H1 (cell line): ENCODE measurements at regions not wholly inside any gene's neighbourhood (a gene's known extent, or its start where the extent isn't known, plus 50 kb on each side); places are given as distances from the start of the nearest gene placed in this dataset.

Experiments
- CTCF ChIA-PET: fragments of 300-600 bp; sonication (Branson Sonifier 250); formaldehyde crosslinking; loops from one replicate; lab custom pipeline; 2021; ENCODE audit not compliant: partially characterized antibody; lab: Charles Lee
- POLR2A ChIA-PET: fragments of 300-600 bp; sonication (Branson Sonifier 250); formaldehyde crosslinking; loops from one replicate; lab custom pipeline; 2021; ENCODE audit warnings: inconsistent platforms; ENCODE audit not compliant: partially characterized antibody; lab: Charles Lee
- DNase-seq, 2 experiments: peaks; one replicate each; pipeline versions ENCODE4 v3.0.0 to v3.0.0-alpha.2; 2010 to 2022; ENCODE audit warnings: low spot score in 2 of 2, low read depth in 1 of 2, mixed read lengths in 1 of 2
- FAIRE-seq: peaks from 2 replicates; lab custom pipeline; 2011; peaks lifted over from hg19 to GRCh38; lab: Jason Lieb, UNC
- H2AFZ ChIP-seq: 2 replicates; pipeline ENCODE4 v1.8.1; 2012; ENCODE audit warnings: low read length, inconsistent platforms
- H2AK5ac ChIP-seq: 2 replicates; pipeline ENCODE4 v1.6.1; 2013; ENCODE audit warnings: low read depth, low read length
- H2BK120ac ChIP-seq: replicated peaks from 2 replicates; pipeline ENCODE3; 2013; ENCODE audit warnings: low read depth, low read length, inconsistent platforms
- H2BK12ac ChIP-seq: 2 replicates; pipeline ENCODE4 v1.6.1; 2013; ENCODE audit warnings: low read depth, low read length
- H2BK15ac ChIP-seq: 2 replicates; pipeline ENCODE4 v1.6.1; 2013; ENCODE audit warnings: low read length
- H2BK20ac ChIP-seq: 2 replicates; pipeline ENCODE4 v1.6.1; 2013; ENCODE audit warnings: low read length
- H2BK5ac ChIP-seq: 2 replicates; pipeline ENCODE4 v1.6.1; 2013; ENCODE audit warnings: low read depth, low read length
- H3K14ac ChIP-seq: 2 replicates; pipeline ENCODE4 v1.6.1; 2013; ENCODE audit warnings: inconsistent platforms; ENCODE audit not compliant: insufficient read length
- H3K18ac ChIP-seq: 2 replicates; pipeline ENCODE4 v1.6.1; 2013; ENCODE audit warnings: low read length; ENCODE audit errors: extremely low read depth
- H3K23ac ChIP-seq: 2 replicates; pipeline ENCODE4 v1.6.1; 2013; ENCODE audit warnings: inconsistent platforms; ENCODE audit not compliant: insufficient read length
- H3K23me2 ChIP-seq: 2 replicates; pipeline ENCODE4 v1.6.1; 2013; ENCODE audit warnings: low read depth, low read length
- H3K27ac ChIP-seq: 2 replicates; pipeline ENCODE4 v1.6.1; 2011; ENCODE audit warnings: low read depth, low read length, inconsistent platforms
- H3K27me3 ChIP-seq, 4 experiments: replicated peaks in 1 of 4; 1 replicate in 1 of 4; 2 replicates in 3 of 4; pipeline versions ENCODE4 v1.6.1 to v1.8.1; 2011 to 2013; ENCODE audit warnings: low read length in 3 of 4, mild to moderate bottlenecking in 3 of 4, inconsistent platforms in 2 of 4, mixed read lengths in 2 of 4, moderate library complexity in 1 of 4; ENCODE audit not compliant: control insufficient read depth in 3 of 4, insufficient read depth in 3 of 4; ENCODE audit errors: extremely low read depth in 1 of 4
- H3K36me3 ChIP-seq, 4 experiments: 2 replicates each; pipeline versions ENCODE4 v1.6.1 to v1.8.1; 2011 to 2013; ENCODE audit warnings: mild to moderate bottlenecking in 4 of 4, low read length in 3 of 4, moderate library complexity in 2 of 4, control low read depth in 1 of 4, inconsistent platforms in 1 of 4; ENCODE audit not compliant: insufficient read depth in 4 of 4, control insufficient read depth in 2 of 4
- H3K4ac ChIP-seq: replicated peaks from 2 replicates; pipeline ENCODE3; 2013; ENCODE audit warnings: low read length, low read depth, mixed read lengths, inconsistent platforms; ENCODE audit not compliant: insufficient read length
- H3K4me1 ChIP-seq, 4 experiments: replicated peaks in 1 of 4; 1 replicate in 1 of 4; 2 replicates in 3 of 4; pipeline versions ENCODE4 v1.6.1 to v1.8.1; 2011 to 2013; ENCODE audit warnings: low read length in 3 of 4, inconsistent platforms in 2 of 4, mixed read lengths in 1 of 4; ENCODE audit not compliant: insufficient read depth in 4 of 4, control insufficient read depth in 3 of 4
- H3K4me2 ChIP-seq, 2 experiments: 2 replicates each; pipeline versions ENCODE4 v1.6.1 to v1.8.1; 2011 to 2013; ENCODE audit warnings: low read depth in 2 of 2, low read length in 2 of 2, control low read depth in 1 of 2, inconsistent platforms in 1 of 2, mild to moderate bottlenecking in 1 of 2; ENCODE audit not compliant: insufficient read depth in 1 of 2
- H3K4me3 ChIP-seq, 4 experiments: fragments of 200-600, 300-600 bp in 1 of 4; sonication (generic), shearing (Covaris generic), sonication (Bioruptor Twin) in 1 of 4; 2 replicates each; pipeline versions ENCODE4 v1.5.1 to v1.8.1; 2011 to 2016; ENCODE audit warnings: low read length in 4 of 4, low read depth in 3 of 4, control low read depth in 2 of 4, inconsistent platforms in 2 of 4, mild to moderate bottlenecking in 2 of 4, mixed read lengths in 1 of 4, moderate library complexity in 1 of 4; ENCODE audit not compliant: insufficient read depth in 2 of 4; ENCODE audit errors: extremely low read depth in 1 of 4
- H3K56ac ChIP-seq: replicated peaks from 2 replicates; pipeline ENCODE3; 2013; ENCODE audit warnings: low read depth, mild to moderate bottlenecking, mixed read lengths, low read length, inconsistent platforms; ENCODE audit not compliant: insufficient read length
- H3K79me1 ChIP-seq: 2 replicates; pipeline ENCODE4 v1.6.1; 2013; ENCODE audit warnings: low read depth, low read length, control low read depth
- H3K79me2 ChIP-seq, 2 experiments: 2 replicates each; pipeline versions ENCODE4 v1.6.1 to v1.8.1; 2012 to 2013; ENCODE audit warnings: low read length in 2 of 2, mild to moderate bottlenecking in 2 of 2, inconsistent platforms in 1 of 2; ENCODE audit not compliant: insufficient read depth in 2 of 2, control insufficient read depth in 1 of 2
- H3K9ac ChIP-seq, 4 experiments: replicated peaks in 1 of 4; 1 replicate in 1 of 4; 2 replicates in 3 of 4; pipeline versions ENCODE4 v1.6.1 to v1.8.1; 2011 to 2013; ENCODE audit warnings: low read depth in 3 of 4, low read length in 3 of 4, control low read depth in 2 of 4, mild to moderate bottlenecking in 2 of 4, moderate library complexity in 2 of 4, inconsistent platforms in 1 of 4; ENCODE audit errors: extremely low read depth in 1 of 4
- H3K9me3 ChIP-seq, 2 experiments: 2 replicates each; pipeline versions ENCODE4 v1.6.1 to v1.8.1; 2012 to 2013; ENCODE audit warnings: mild to moderate bottlenecking in 2 of 2, moderate library complexity in 2 of 2, control low read depth in 1 of 2, inconsistent platforms in 1 of 2, low read depth in 1 of 2, low read length in 1 of 2, mixed read lengths in 1 of 2; ENCODE audit not compliant: insufficient read depth in 2 of 2
- H4K20me1 ChIP-seq, 2 experiments: replicated peaks in 1 of 2; 2 replicates each; pipeline versions ENCODE3 to v1.8.1; 2011 to 2013; ENCODE audit warnings: inconsistent platforms in 2 of 2, low read length in 2 of 2, mild to moderate bottlenecking in 1 of 2; ENCODE audit not compliant: insufficient read depth in 2 of 2, control insufficient read depth in 1 of 2
- H4K5ac ChIP-seq: 2 replicates; pipeline ENCODE4 v1.6.1; 2013; ENCODE audit warnings: low read length, low read depth, mixed read lengths, inconsistent platforms; ENCODE audit not compliant: insufficient read length
- H4K8ac ChIP-seq: 2 replicates; pipeline ENCODE4 v1.8.0; 2013; ENCODE audit warnings: mild to moderate bottlenecking, moderate library complexity, low read length, inconsistent platforms; ENCODE audit not compliant: insufficient read depth; ENCODE audit errors: extremely low read depth
- H4K91ac ChIP-seq: replicated peaks from 2 replicates; pipeline ENCODE3; 2013; ENCODE audit warnings: low read length, mixed read lengths, inconsistent platforms; ENCODE audit not compliant: insufficient read length
- GABPA ChIP-seq: IDR thresholded peaks from 2 replicates; pipeline ENCODE4 v1.6.1; 2011; ENCODE audit warnings: mild to moderate bottlenecking, low read length, moderate library complexity, borderline replicate concordance; ENCODE audit not compliant: insufficient read depth
- SIX5 ChIP-seq: IDR thresholded peaks from 2 replicates; pipeline ENCODE4 v1.6.1; 2011; ENCODE audit warnings: mild to moderate bottlenecking, low read depth, low read length
- WGBS, 2 experiments: shearing (Covaris generic) in 1 of 2; methylation state at CpG; one replicate each; pipeline versions ENCODE4 v1.1.6 to v1.1.7; 2013 to 2015; ENCODE audit warnings: low lambda C conversion rate in 2 of 2, mixed read lengths in 2 of 2, inconsistent platforms in 1 of 2, low coverage in 1 of 2, missing lambda C conversion rate in 1 of 2; ENCODE audit not compliant: insufficient replicate concordance in 2 of 2, insufficient coverage in 1 of 2, insufficient read length in 1 of 2; ENCODE audit errors: extremely low coverage in 1 of 2, missing lambda C conversion rate in 1 of 2; 5-methylcytosine and 5-hydroxymethylcytosine counted together

- Histone ChIP-seq H3K23me2 (no peaks in the 10 kb centered on the region), H3K9me3 (no peaks in the 10 kb centered on the region), H3K4ac (no peak overlapping the region), H3K23ac (no peak overlapping the region), H3K36me3 (no peaks in the 10 kb centered on the region), H3K56ac (no peak overlapping the region), H2BK12ac (no peak overlapping the region; the same call in 1 of the 2 replicates), H3K27me3 (no peaks in the 10 kb centered on the region), H3K27ac (no peak overlapping the region), H2BK120ac (no peak overlapping the region), H3K79me1 (no peaks in the 10 kb centered on the region), H3K18ac (no peak overlapping the region), H3K79me2 (no peaks in the 10 kb centered on the region), H3K4me2 (no peak overlapping the region), H4K5ac (no peak overlapping the region), H3K14ac (no peak overlapping the region), H4K20me1 (no peaks in the 10 kb centered on the region), H2BK15ac (no peak overlapping the region), H2BK20ac (no peak overlapping the region), H2AK5ac (no peak overlapping the region), H3K4me3 (no peak overlapping the region), H2BK5ac (no peak overlapping the region), H2AFZ (no peak overlapping the region), H3K9ac (no peak overlapping the region), H4K91ac (no peak overlapping the region), H3K4me1 (no peaks in the 10 kb centered on the region), H4K8ac (no peak overlapping the region)
- WGBS, 2 experiments: 71% methylated on average over 1 of the region's 1 CpG; no CpG with 5 or more reads in 1 of the 2 experiments
- CTCF ChIA-PET: no interaction called here
- DNase-seq: no peak
- POLR2A ChIA-PET: no interaction called here
- no peak for FAIRE-seq
- TF ChIP-seq SIX5 (no peak), GABPA (no peak)
Observed at GRCh38 chrX:33272986-33273385, 61.6 kb upstream of the DMD start.
